WTC11 (cell line): ENCODE measurements at regions not wholly inside any gene's neighbourhood (a gene's known extent, or its start where the extent isn't known, plus 50 kb on each side); places are given as distances from the start of the nearest gene placed in this dataset.

Experiments
- ZBTB21 ChIP-seq: sonication (generic); formaldehyde crosslinking; IDR thresholded peaks from 2 replicates; pipeline ENCODE4 v1.8.1; 2023; ENCODE audit warnings: mild to moderate bottlenecking, missing genetic modification reagents, borderline replicate concordance
- TF ChIP-seq, protein P1 (sequence below): sonication (generic); formaldehyde crosslinking; IDR thresholded peaks from 2 replicates; pipeline ENCODE4 v1.8.0; 2023; ENCODE audit warnings: mild to moderate bottlenecking, missing genetic modification reagents
- TF ChIP-seq, protein P2 (sequence below): fragments of 200-600 bp; IDR thresholded peaks from 2 replicates; pipeline ENCODE4 v1.8.0; 2022; ENCODE audit warnings: antibody characterized with exemption
- TF ChIP-seq, protein P3 (sequence below): sonication (generic); formaldehyde crosslinking; IDR thresholded peaks from 2 replicates; pipeline ENCODE4 v1.8.1; 2023; ENCODE audit warnings: mild to moderate bottlenecking, missing genetic modification reagents, moderate library complexity
- TF ChIP-seq, protein P4 (sequence below): sonication (generic); formaldehyde crosslinking; IDR thresholded peaks from 2 replicates; pipeline ENCODE4 v1.8.1; 2022; ENCODE audit warnings: mild to moderate bottlenecking, moderate library complexity, missing genetic modification reagents

DNA sequence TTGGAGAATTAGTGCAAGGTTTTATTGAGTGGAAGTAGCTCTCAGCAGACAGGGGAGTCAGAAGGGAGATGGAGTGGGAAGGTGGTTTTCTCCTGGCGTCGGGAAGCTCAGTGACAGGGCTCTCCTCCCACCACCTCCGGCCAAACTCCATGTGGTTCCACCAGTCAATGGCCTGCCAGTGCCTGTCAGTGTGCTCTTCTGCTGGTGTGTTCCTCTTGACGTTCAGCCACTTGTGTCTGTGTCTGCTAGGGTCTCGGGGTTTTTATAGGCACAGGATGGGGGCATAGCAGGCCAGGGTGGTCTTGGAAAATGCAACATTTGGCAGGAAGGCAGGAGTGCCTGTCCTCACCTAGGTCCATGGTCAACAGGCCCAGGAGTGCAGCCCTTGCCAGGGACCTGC is 506.7 kb upstream of the KIF2B start:
- TF ChIP-seq, protein P1, sequence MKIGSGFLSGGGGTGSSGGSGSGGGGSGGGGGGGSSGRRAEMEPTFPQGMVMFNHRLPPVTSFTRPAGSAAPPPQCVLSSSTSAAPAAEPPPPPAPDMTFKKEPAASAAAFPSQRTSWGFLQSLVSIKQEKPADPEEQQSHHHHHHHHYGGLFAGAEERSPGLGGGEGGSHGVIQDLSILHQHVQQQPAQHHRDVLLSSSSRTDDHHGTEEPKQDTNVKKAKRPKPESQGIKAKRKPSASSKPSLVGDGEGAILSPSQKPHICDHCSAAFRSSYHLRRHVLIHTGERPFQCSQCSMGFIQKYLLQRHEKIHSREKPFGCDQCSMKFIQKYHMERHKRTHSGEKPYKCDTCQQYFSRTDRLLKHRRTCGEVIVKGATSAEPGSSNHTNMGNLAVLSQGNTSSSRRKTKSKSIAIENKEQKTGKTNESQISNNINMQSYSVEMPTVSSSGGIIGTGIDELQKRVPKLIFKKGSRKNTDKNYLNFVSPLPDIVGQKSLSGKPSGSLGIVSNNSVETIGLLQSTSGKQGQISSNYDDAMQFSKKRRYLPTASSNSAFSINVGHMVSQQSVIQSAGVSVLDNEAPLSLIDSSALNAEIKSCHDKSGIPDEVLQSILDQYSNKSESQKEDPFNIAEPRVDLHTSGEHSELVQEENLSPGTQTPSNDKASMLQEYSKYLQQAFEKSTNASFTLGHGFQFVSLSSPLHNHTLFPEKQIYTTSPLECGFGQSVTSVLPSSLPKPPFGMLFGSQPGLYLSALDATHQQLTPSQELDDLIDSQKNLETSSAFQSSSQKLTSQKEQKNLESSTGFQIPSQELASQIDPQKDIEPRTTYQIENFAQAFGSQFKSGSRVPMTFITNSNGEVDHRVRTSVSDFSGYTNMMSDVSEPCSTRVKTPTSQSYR (CRISPR knock-in tag) = no peak
- TF ChIP-seq, protein P2, sequence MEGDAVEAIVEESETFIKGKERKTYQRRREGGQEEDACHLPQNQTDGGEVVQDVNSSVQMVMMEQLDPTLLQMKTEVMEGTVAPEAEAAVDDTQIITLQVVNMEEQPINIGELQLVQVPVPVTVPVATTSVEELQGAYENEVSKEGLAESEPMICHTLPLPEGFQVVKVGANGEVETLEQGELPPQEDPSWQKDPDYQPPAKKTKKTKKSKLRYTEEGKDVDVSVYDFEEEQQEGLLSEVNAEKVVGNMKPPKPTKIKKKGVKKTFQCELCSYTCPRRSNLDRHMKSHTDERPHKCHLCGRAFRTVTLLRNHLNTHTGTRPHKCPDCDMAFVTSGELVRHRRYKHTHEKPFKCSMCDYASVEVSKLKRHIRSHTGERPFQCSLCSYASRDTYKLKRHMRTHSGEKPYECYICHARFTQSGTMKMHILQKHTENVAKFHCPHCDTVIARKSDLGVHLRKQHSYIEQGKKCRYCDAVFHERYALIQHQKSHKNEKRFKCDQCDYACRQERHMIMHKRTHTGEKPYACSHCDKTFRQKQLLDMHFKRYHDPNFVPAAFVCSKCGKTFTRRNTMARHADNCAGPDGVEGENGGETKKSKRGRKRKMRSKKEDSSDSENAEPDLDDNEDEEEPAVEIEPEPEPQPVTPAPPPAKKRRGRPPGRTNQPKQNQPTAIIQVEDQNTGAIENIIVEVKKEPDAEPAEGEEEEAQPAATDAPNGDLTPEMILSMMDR = no peak
- TF ChIP-seq, protein P3, sequence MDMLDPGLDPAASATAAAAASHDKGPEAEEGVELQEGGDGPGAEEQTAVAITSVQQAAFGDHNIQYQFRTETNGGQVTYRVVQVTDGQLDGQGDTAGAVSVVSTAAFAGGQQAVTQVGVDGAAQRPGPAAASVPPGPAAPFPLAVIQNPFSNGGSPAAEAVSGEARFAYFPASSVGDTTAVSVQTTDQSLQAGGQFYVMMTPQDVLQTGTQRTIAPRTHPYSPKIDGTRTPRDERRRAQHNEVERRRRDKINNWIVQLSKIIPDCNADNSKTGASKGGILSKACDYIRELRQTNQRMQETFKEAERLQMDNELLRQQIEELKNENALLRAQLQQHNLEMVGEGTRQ (CRISPR knock-in tag) = no peak
- TF ChIP-seq, protein P4, sequence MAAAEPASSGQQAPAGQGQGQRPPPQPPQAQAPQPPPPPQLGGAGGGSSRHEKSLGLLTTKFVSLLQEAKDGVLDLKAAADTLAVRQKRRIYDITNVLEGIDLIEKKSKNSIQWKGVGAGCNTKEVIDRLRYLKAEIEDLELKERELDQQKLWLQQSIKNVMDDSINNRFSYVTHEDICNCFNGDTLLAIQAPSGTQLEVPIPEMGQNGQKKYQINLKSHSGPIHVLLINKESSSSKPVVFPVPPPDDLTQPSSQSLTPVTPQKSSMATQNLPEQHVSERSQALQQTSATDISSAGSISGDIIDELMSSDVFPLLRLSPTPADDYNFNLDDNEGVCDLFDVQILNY (CRISPR knock-in tag) = no peak
- TF ChIP-seq ZBTB21 = no peak
